ENCODE measurements at regions not wholly inside any gene's neighbourhood (a gene's known extent, or its start where the extent isn't known, plus 50 kb on each side); places are given as distances from the start of the nearest gene placed in this dataset.
"Not testable (repeated sequence)": the region's sequence is repeated elsewhere in the genome, so short reads cannot be mapped to it uniquely, and the experiment has no call there.

GRCh38 chr12:83889745-83890144, 1022.9 kb downstream of the SLC6A15 start:
- no peak overlapping the region for H3K4me3 ChIP-seq
- no peak for TF ChIP-seq POLR2A (IDR thresholded peaks at IDR 0.05)
- TF ChIP-seq, protein P1, sequence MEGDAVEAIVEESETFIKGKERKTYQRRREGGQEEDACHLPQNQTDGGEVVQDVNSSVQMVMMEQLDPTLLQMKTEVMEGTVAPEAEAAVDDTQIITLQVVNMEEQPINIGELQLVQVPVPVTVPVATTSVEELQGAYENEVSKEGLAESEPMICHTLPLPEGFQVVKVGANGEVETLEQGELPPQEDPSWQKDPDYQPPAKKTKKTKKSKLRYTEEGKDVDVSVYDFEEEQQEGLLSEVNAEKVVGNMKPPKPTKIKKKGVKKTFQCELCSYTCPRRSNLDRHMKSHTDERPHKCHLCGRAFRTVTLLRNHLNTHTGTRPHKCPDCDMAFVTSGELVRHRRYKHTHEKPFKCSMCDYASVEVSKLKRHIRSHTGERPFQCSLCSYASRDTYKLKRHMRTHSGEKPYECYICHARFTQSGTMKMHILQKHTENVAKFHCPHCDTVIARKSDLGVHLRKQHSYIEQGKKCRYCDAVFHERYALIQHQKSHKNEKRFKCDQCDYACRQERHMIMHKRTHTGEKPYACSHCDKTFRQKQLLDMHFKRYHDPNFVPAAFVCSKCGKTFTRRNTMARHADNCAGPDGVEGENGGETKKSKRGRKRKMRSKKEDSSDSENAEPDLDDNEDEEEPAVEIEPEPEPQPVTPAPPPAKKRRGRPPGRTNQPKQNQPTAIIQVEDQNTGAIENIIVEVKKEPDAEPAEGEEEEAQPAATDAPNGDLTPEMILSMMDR (IDR thresholded peaks at IDR 0.05) = no peak
- no peaks in the 10 kb centered on the region for H3K4me1 ChIP-seq
- H3K27ac ChIP-seq = no peak overlapping the region
- no peak for DNase-seq
- no peaks in the 10 kb centered on the region for H3K9me3 ChIP-seq
- no peaks in the 10 kb centered on the region for H3K36me3 ChIP-seq (ENCODE audit: low read depth, missing control alignments)
- intact Hi-C loops (cut with DNase I; ENCODE audit: low total_unique reads) = no loop called here
- no peaks in the 10 kb centered on the region for H3K27me3 ChIP-seq

GRCh38 chr12:83886479-83886878, 1026.1 kb downstream of the SLC6A15 start:
- intact Hi-C loops (cut with DNase I; ENCODE audit: low total_unique reads) = no loop called here
- no peak overlapping the region for H3K27ac ChIP-seq
- no peak overlapping the region for H3K4me3 ChIP-seq
- H3K9me3 ChIP-seq = no peaks in the 10 kb centered on the region
- TF ChIP-seq, protein P1 (IDR thresholded peaks at IDR 0.05) = no peak
- no peak for TF ChIP-seq POLR2A (IDR thresholded peaks at IDR 0.05)
- H3K36me3 ChIP-seq (ENCODE audit: low read depth, missing control alignments) = no peaks in the 10 kb centered on the region
- no peak for DNase-seq
- H3K4me1 ChIP-seq = no peaks in the 10 kb centered on the region
- no peaks in the 10 kb centered on the region for H3K27me3 ChIP-seq
- 79 to 81% methylated on average over 3 of the region's 3 CpGs for WGBS, 2 donors

DNA sequence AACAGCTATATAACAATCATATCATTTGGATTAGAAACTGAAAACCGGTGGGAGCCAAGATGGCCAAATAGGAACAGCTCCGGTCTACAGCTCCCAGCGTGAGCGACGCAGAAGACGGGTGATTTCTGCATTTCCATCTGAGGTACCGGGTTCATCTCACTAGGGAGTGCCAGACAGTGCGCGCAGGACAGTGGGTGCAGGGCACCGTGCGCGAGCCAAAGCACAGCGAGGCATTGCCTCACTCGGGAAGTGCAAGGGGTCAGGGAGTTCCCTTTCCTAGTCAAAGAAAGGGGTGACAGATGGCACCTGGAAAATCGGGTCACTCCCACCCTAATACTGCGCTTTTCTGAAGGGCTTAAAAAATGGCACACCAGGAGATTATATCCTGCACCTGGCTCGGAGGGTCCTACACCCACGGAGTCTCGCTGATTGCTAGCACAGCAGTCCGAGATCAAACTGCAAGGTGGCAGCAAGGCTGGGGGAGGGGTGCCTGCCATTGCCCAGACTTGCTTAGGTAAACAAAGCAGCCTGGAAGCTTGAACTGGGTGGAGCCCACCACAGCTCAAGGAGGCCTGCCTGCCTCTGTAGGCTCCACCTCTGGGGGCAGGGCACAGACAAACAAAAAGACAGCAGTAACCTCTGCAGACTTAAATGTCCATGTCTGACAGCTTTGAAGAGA, 1041.5 kb downstream of the SLC6A15 start:
- H3K4me3 ChIP-seq; H3K4me1 ChIP-seq; H3K27me3 ChIP-seq; intact Hi-C loops (cut with DNase I; ENCODE audit: low total_unique reads); H3K36me3 ChIP-seq (ENCODE audit: low read depth, missing control alignments); DNase-seq; H3K9me3 ChIP-seq; H3K27ac ChIP-seq: not testable (repeated sequence)
- WGBS, 2 donors = 93 to 94% methylated on average over 19 of the region's 20 CpGs

GRCh38 chr12:83866477-83866876, 1046.1 kb downstream of the SLC6A15 start:
- no peaks in the 10 kb centered on the region for H3K27me3 ChIP-seq
- TF ChIP-seq POLR2A (IDR thresholded peaks at IDR 0.05) = no peak
- TF ChIP-seq, protein P1 (IDR thresholded peaks at IDR 0.05) = no peak
- 45 to 62% methylated on average over 4 of the region's 4 CpGs for WGBS, 2 donors

DNA sequence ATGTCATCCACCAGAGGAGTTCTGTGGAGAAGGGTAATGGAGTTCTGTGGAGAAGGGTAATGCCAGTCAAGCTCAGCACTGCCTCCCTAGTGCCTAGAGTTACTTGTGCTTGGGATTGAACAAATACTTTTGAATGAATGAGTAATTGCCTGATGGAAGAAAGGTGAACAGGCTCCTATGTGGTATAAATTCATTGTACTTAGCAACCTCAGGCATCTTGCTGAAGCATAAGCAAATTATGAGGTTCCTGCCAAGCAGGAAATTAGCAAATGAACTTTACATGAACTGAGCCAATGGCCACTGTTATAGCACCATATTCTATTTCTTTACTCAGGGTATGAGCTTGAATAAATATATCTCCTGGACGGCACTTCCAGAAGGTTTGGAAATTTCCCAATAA, 1047.2 kb downstream of the SLC6A15 start:
- H3K27ac ChIP-seq = no peak overlapping the region
- H3K4me1 ChIP-seq = no peaks in the 10 kb centered on the region
- WGBS, 2 donors = 86 to 88% methylated on average over 1 of the region's 1 CpG
- no peaks in the 10 kb centered on the region for H3K9me3 ChIP-seq
- no peak overlapping the region for H3K4me3 ChIP-seq
- H3K36me3 ChIP-seq (ENCODE audit: low read depth, missing control alignments) = no peaks in the 10 kb centered on the region
- no peak for DNase-seq
- no peaks in the 10 kb centered on the region for H3K27me3 ChIP-seq
- TF ChIP-seq POLR2A (IDR thresholded peaks at IDR 0.05) = no peak
- TF ChIP-seq, protein P1 (IDR thresholded peaks at IDR 0.05) = no peak
- intact Hi-C loops (cut with DNase I; ENCODE audit: low total_unique reads) = no loop called here

More at GRCh38 chr12:83866477-83866876, 1046.1 kb downstream of the SLC6A15 start:
- no peak overlapping the region for H3K4me3 ChIP-seq
- H3K27ac ChIP-seq = no peak overlapping the region
- no peaks in the 10 kb centered on the region for H3K9me3 ChIP-seq
- intact Hi-C loops (cut with DNase I; ENCODE audit: low total_unique reads) = no loop called here
- no peak for DNase-seq
- no peaks in the 10 kb centered on the region for H3K36me3 ChIP-seq (ENCODE audit: low read depth, missing control alignments)
- no peaks in the 10 kb centered on the region for H3K4me1 ChIP-seq
